Tibial artery (tissue), 4 donors: ENCODE measurements at regions not wholly inside any gene's neighbourhood (a gene's known extent, or its start where the extent isn't known, plus 50 kb on each side); places are given as distances from the start of the nearest gene placed in this dataset.

Experiments used
- DNase-seq, 2 donors: peaks; one replicate each; pipeline ENCODE4 v3.0.0-alpha.2; 2019
- H3K27ac ChIP-seq, 2 donors: fragments of 200-600 bp; sonication (generic) in 1 of 2; 1 replicate in 1 of 2; 2 replicates in 1 of 2; pipeline ENCODE4 v1.5.1; 2018 to 2019; ENCODE audit warnings: mild to moderate bottlenecking in 1 of 2
- H3K27me3 ChIP-seq, 2 donors: fragments of 200-600 bp; sonication (generic) in 1 of 2; one replicate each; pipeline versions ENCODE4 v1.5.1 to v1.6.0; 2016 to 2019
- H3K36me3 ChIP-seq, 3 donors: fragments of 200-600 bp; sonication (generic) in 2 of 3; one replicate each; pipeline ENCODE4 v1.5.1; 2016 to 2019; ENCODE audit warnings: mild to moderate bottlenecking in 2 of 3
- H3K4me1 ChIP-seq, 4 donors: fragments of 200-600 bp; sonication (generic) in 2 of 4; 1 replicate in 3 of 4; 2 replicates in 1 of 4; pipeline ENCODE4 v1.5.1; 2016 to 2019
- H3K4me3 ChIP-seq, 2 donors: fragments of 200-600 bp; sonication (generic) in 1 of 2; 1 replicate in 1 of 2; 2 replicates in 1 of 2; pipeline ENCODE4 v1.5.1; 2018 to 2019; ENCODE audit warnings: mild to moderate bottlenecking in 2 of 2
- H3K9me3 ChIP-seq, 3 donors: fragments of 200-600 bp; sonication (generic) in 1 of 3; one replicate each; pipeline ENCODE4 v1.5.1; 2016 to 2019
- CTCF ChIP-seq, 2 experiments: fragments of 200-600 bp in 1 of 2; fragments of 450-650 bp in 1 of 2; IDR thresholded peaks; one replicate each; pipeline ENCODE4 v1.5.1; 2017 to 2019; ENCODE audit warnings: antibody characterized with exemption in 2 of 2, mild to moderate bottlenecking in 1 of 2, moderate library complexity in 1 of 2
- intact Hi-C: fragments of 100-400 bp; cut with DNase I; formaldehyde crosslinking; loops from one replicate; pipeline ENCODE4 v1.15.0; 2023; ENCODE audit warnings: low total_unique reads

GRCh38 chr16:13441675-13442074, 478.3 kb upstream of the ERCC4 start:
- peaks cover 0 to 6% of the 10 kb centered on the region in 2 donors for H3K27me3 ChIP-seq
- no peak for TF ChIP-seq CTCF (IDR thresholded peaks at IDR 0.05)
- no peak overlapping the region for H3K27ac ChIP-seq
- no peaks in the 10 kb centered on the region for H3K4me1 ChIP-seq
- intact Hi-C loops, result no loop called here
- DNase-seq, result no peak
- no peaks in the 10 kb centered on the region for H3K9me3 ChIP-seq
- H3K36me3 ChIP-seq, result no peaks in the 10 kb centered on the region
- H3K4me3 ChIP-seq, result no peak overlapping the region

GRCh38 chr16:13448346-13448745, 471.6 kb upstream of the ERCC4 start:
- H3K4me3 ChIP-seq, result no peak overlapping the region

GRCh38 chr16:13453325-13453724, 466.6 kb upstream of the ERCC4 start:
- Histone ChIP-seq H3K27me3 (peaks cover 0 to 3% of the 10 kb centered on the region in 2 donors), H3K27ac (no peak overlapping the region), H3K9me3 (no peaks in the 10 kb centered on the region), H3K36me3 (no peaks in the 10 kb centered on the region), H3K4me1 (no peaks in the 10 kb centered on the region), H3K4me3 (no peak overlapping the region)
- TF ChIP-seq CTCF (IDR thresholded peaks at IDR 0.05), result no peak
- intact Hi-C loops, result no loop called here
- no peak for DNase-seq

More at GRCh38 chr16:13448346-13448745, 471.6 kb upstream of the ERCC4 start:
- no peak overlapping the region for H3K27ac ChIP-seq
- TF ChIP-seq CTCF (IDR thresholded peaks at IDR 0.05), result no peak
- no peak for DNase-seq
- no peaks in the 10 kb centered on the region for H3K9me3 ChIP-seq
- H3K36me3 ChIP-seq, result no peaks in the 10 kb centered on the region
- peaks cover 0 to 4% of the 10 kb centered on the region in 2 donors for H3K27me3 ChIP-seq
- no peaks in the 10 kb centered on the region for H3K4me1 ChIP-seq
- intact Hi-C loops, result no loop called here

- Histone ChIP-seq H3K36me3 (no peaks in the 10 kb centered on the region), H3K27ac (no peak overlapping the region), H3K9me3 (no peaks in the 10 kb centered on the region), H3K4me1 (no peaks in the 10 kb centered on the region), H3K27me3 (peaks cover 0 to 3% of the 10 kb centered on the region in 2 donors), H3K4me3 (no peak overlapping the region)
- peak in 1 of 2 experiments; percentile 19 for TF ChIP-seq CTCF (IDR thresholded peaks at IDR 0.05)
- intact Hi-C loops, result no loop called here
- DNase-seq, result no peak
Measured at GRCh38 chr16:13453938-13454553, 465.9 kb upstream of the ERCC4 start.

GRCh38 chr16:13463619-13464018, 456.3 kb upstream of the ERCC4 start:
- intact Hi-C loops, result no loop called here
- Histone ChIP-seq H3K36me3 (no peaks in the 10 kb centered on the region), H3K4me3 (no peak overlapping the region), H3K27me3 (no peaks in the 10 kb centered on the region), H3K9me3 (no peaks in the 10 kb centered on the region), H3K27ac (no peak overlapping the region), H3K4me1 (no peaks in the 10 kb centered on the region)
- no peak for DNase-seq
- TF ChIP-seq CTCF (IDR thresholded peaks at IDR 0.05), result no peak

GRCh38 chr16:13471036-13471435, 448.9 kb upstream of the ERCC4 start:
- TF ChIP-seq CTCF (IDR thresholded peaks at IDR 0.05), result no peak
- no peak for DNase-seq
- Histone ChIP-seq H3K4me1 (no peaks in the 10 kb centered on the region), H3K4me3 (no peak overlapping the region), H3K27ac (no peak overlapping the region), H3K36me3 (no peaks in the 10 kb centered on the region), H3K27me3 (no peaks in the 10 kb centered on the region), H3K9me3 (no peaks in the 10 kb centered on the region)
- intact Hi-C loops, result no loop called here
